NOMO-1 treated with dmso at 0.1 percent for 144 hours (cell line): ENCODE measurements at regions not wholly inside any gene's neighbourhood (a gene's known extent, or its start where the extent isn't known, plus 50 kb on each side); places are given as distances from the start of the nearest gene placed in this dataset.

Experiments
- DNase-seq: peaks from one replicate; lab custom pipeline; 2025; ENCODE audit not compliant: unreplicated experiment; lab: John Stamatoyannopoulos, UW

- no peak for DNase-seq
Observed at GRCh38 chr1:114231301-114231700, 77.6 kb upstream of the SYT6 start.

DNA sequence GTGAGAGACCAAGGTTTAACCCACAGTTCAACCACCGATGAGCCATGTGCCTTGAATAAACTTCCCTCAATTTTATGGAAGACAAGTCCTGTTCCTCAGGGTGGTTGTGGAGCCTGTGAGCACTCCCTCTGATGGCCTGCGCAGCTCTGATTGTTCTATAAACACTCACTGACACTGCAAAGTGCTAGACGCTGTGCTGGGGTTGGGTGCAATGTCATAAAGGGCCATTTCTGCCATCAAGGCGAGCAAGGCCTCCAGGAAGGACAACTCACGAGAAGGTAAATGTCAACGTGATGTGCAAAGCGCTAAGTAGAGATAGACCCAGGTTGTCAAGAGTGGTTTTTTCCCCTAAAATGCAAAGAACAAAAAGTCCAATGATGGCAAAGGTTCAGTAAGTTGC, 75.7 kb upstream of the SYT6 start:
- DNase-seq, result no peak

- DNase-seq, result no peak
Observed at GRCh38 chr1:114227059-114227458, 73.4 kb upstream of the SYT6 start.

- no peak for DNase-seq
Observed at GRCh38 chr1:114224196-114224907, 70.7 kb upstream of the SYT6 start.

DNA sequence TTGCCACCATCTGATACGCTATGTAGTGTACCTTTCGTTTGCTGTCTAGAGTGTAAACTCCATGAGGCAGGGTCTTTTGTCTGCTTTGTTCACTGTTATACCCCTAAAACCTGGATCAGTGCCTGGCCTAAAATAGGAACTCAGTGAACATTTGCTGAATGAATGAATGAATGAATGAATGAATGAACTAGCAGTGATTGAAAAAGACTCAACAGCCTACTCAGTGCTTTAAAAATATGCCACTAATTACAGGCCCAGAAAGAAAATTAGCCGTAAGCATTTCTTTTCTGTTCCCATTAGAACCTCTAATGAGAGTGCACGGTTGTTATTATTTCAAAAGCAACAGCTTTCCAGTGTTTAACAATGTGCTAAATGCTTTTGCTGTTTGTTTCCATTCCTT, 69.3 kb upstream of the SYT6 start:
- no peak for DNase-seq

DNA sequence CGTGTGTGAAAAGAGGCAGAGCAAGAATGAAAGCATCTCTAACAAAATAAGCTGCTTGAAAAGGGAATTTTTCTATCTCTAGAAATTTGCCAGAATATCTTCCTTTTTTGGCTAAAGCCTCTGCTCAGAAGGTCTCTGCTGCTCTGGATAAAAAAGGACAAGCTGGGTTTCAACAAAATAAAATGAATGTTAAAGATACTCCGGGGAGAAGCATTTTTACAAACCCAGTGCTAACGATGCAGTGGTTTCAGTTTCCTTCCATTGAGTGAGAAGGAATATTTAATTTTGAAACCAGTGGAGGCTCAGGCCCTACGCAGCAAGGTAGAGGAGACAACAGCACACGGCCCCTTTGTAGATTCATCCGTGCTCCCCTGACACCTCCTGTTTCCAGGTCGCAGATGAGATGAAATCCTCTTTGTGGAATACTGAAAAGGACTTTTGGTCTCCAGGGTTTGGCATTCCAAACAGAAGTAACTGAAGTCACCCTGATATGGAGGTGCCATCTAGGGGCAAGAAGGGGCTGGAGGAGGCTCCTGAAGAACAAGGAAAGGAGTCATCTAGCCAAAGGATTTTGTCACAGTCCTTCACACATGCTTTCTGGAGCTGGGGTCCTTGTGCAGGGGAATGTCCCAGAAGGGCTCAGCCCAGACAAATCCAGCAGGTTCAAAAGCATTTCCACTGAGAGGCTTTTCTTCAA, 65.7 kb upstream of the SYT6 start:
- DNase-seq, result no peak

DNA sequence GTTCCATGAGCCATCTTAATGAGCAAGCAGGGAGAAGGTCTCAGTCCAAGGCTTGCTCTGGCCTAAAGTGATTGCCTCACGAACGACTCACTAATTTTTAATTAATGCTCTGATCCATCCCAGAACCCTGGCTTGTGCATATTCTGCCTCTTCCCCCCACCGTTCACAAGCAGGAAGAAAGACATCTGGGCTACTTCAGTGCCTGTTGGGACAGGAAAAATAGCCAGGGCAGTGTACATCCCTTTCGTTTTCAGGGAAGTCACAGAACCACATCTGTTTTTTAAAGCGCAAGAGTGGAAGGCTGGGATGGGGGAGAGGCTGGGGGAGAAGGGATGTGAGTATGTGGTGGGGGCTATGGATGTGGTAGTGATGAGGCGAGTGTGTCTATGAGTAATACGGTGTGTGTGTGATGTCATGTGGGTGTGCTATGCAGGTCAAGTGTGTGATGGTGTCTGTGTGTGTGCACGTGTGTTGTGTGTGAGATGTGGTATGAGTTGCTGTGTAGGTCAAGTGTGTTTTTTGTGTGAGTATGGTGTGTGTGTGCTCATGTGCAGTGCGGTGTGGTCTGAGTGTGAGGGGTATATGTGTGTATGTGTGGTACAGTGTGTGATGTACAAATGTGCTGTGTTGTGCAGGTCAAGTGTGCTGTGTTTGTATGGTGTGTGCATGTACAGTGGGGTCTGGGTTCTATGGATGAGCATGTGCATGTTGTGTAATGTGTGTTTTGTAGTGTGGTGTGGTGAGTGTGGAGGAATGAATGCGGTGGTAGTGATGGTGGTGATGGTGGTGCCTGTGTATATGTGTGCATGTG, 64.9 kb upstream of the SYT6 start:
- no peak for DNase-seq

- no peak for DNase-seq
Observed at GRCh38 chr1:114216431-114217173, 62.9 kb upstream of the SYT6 start.

- DNase-seq, result no peak
Observed at GRCh38 chr1:114215436-114215835, 61.8 kb upstream of the SYT6 start.

- DNase-seq, result no peak
Observed at GRCh38 chr1:114214016-114214415, 60.3 kb upstream of the SYT6 start.

DNA sequence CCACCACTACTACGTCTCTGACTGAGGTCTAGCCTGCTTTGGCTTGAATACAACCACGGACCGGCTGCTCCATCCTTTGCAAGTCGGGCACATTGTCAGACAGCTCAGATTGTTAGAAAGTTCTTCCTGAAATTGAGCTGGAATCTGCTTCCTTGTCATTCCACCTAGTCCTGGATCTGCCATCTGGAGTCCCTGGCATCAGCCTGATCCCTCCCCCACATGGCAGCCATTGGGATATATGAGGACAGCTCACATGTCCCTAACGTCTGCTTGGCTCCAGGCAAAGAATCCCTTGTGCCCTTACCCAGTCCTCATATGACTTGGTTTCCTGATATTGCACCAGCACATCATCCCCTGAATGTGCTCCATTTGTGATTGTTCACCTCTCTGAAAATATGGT, 56.3 kb upstream of the SYT6 start:
- no peak for DNase-seq

DNA sequence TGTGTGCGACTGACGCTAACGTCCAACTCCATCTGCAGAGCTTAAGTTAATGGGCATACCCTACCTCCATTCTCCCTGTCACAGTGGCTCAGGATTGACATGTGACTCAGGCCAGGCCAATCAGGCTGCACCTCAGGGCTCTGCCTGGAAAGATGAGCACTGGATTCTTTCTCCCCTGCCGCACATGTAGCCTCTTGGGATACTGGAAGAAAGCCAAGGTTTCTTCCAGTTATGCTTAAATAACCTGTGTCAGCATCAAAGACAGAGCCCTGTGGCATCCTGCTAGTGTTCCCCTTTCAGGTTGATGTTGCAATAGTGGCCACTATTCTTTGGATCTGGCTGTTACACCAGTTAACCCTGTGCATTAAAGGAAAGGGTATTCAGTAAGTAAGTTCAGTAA, 55.0 kb upstream of the SYT6 start:
- peak; percentile 2 for DNase-seq

- no peak for DNase-seq
Observed at GRCh38 chr1:114208106-114208505, 54.4 kb upstream of the SYT6 start.

- DNase-seq, result no peak
Observed at GRCh38 chr1:114207635-114208034, 54.0 kb upstream of the SYT6 start.

- DNase-seq, result no peak
Observed at GRCh38 chr1:114206392-114206791, 52.7 kb upstream of the SYT6 start.

DNA sequence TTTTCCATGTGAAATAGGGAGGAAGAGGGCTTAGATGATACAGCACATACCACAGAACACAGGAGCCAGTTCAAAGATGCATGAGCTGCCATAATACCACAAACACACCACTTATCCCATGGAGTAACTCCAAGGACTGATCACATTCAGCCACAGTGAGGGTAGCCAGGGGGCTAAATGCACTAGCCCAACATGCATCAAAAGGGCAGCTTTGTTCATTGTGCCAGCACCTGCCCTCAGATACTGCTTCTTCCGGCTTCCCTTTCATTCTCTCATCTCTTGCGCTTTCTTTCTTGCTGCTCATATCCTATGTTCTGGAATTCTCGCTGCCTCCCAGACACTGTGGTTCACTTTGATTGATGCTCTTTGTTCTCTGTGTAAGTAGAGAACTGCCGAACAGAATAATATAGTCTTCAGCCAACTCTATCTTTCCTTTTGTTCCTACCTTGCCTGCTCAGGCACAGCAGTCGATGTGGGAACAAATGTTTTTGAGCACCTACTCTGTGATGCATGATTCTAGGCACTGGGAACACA, 50.0 kb upstream of the SYT6 start:
- no peak for DNase-seq
